ENCODE measurements at regions not wholly inside any gene's neighbourhood (a gene's known extent, or its start where the extent isn't known, plus 50 kb on each side); places are given as distances from the start of the nearest gene placed in this dataset.

GRCh38 chr16:65869261-65869660, 497.2 kb upstream of the CDH5 start:
- DNase-seq (ENCODE audit: low spot score in 2 of 2) (no peak), ATAC-seq (no peak)
- Mint-ChIP-seq H3K9me3 (peaks cover 1 to 3% of the 10 kb centered on the region in 2 donors), H3K27ac (no peak overlapping the region), H3K36me3 (no peaks in the 10 kb centered on the region)

GRCh38 chr16:65867276-65867960, 499.1 kb upstream of the CDH5 start:
- Mint-ChIP-seq H3K27ac (no peak overlapping the region), H3K36me3 (no peaks in the 10 kb centered on the region), H3K9me3 (peaks cover 6 to 12% of the 10 kb centered on the region in 2 donors)
- DNase-seq (ENCODE audit: low spot score in 2 of 2) (no peak), ATAC-seq (no peak)

DNA sequence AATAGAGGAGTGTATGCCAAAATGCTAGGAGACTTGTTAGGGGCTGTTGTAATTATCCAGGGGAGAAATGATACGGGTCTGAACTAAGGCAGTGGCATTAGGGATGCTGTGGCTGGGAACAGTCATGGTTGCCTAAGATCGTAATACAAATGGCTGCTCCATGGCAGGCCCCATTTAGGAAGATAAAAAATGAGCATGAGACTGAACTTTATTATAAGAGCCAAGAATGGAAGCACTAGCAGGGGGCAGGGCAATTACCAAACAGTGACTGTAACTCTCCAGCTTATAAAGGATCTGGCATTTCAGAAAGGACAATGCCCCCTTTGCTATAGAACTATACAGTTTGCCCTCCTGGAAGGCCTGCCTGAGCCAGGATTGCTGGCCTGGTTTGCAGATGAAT, 503.3 kb upstream of the CDH5 start:
- Mint-ChIP-seq H3K36me3 (no peaks in the 10 kb centered on the region), H3K9me3 (peaks cover 10 to 12% of the 10 kb centered on the region in 2 donors), H3K27ac (no peak overlapping the region)
- no peak for ATAC-seq
- DNase-seq (ENCODE audit: low spot score in 2 of 2), result no peak

GRCh38 chr16:65861131-65861731, 505.3 kb upstream of the CDH5 start:
- DNase-seq (ENCODE audit: low spot score in 2 of 2) (no peak), ATAC-seq (no peak)
- H3K36me3 Mint-ChIP-seq, result no peaks in the 10 kb centered on the region
- no peak overlapping the region for H3K27ac Mint-ChIP-seq
- H3K9me3 Mint-ChIP-seq, result peaks cover 10 to 12% of the 10 kb centered on the region in 2 donors

DNA sequence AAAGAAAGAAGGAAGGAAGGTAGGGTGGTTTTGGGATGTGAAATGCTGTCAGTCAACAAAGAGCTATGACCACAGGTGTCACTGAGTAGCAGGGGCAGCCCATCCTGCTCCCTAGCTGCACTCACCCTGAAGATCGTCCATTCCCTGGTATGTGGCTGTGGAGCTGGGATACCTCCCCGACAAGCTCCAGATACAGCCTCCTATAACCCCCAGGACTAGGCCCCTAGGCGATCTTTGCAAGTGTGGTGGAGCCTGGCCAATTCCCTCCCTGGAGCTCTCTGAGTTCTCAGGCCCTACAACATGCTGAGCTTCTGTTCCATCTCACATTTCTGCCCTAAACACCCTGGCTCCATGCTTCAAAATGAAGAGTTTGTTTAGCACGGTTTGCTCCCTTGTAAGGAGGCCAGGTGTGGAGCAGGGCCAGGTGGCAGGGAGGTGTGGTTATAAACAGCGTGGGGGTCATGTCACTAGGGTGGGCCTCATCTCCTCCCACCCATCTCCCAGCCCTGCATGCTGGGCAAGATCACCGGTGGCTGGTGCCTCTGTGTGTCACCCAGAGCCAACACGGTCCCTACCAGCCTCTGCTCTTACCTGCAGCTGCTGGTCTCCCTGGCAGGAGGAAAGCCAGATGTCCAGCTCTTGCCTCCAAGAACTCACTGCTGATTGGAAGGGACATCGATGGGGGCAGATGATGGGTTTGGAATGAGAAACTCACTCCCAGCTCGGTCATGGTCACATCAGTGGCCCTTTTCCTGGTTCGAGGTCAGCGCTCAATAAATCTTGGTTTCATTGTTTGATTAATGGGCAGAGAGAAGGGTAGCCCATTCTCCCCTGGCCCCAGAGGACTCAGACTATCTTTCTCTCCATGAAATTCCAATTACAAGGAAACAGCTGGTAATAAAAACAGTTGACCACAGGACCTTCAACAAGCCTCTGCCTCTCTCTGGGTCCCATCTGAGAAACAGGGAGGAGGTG, 511.0 kb upstream of the CDH5 start:
- H3K9me3 Mint-ChIP-seq, result peaks cover 7 to 10% of the 10 kb centered on the region in 2 donors
- ATAC-seq (no peak), DNase-seq (ENCODE audit: low spot score in 2 of 2) (no peak)
- no peaks in the 10 kb centered on the region for H3K36me3 Mint-ChIP-seq
- H3K27ac Mint-ChIP-seq, result no peak overlapping the region

GRCh38 chr16:65846210-65846602, 520.3 kb upstream of the CDH5 start:
- ATAC-seq (no peak), DNase-seq (ENCODE audit: low spot score in 2 of 2) (no peak)
- no peak overlapping the region for H3K27ac Mint-ChIP-seq
- H3K9me3 Mint-ChIP-seq, result peaks cover 6 to 13% of the 10 kb centered on the region in 2 donors
- no peaks in the 10 kb centered on the region for H3K36me3 Mint-ChIP-seq

- H3K27ac Mint-ChIP-seq, result no peak overlapping the region
- DNase-seq (ENCODE audit: low spot score in 2 of 2) (no peak), ATAC-seq (no peak)
- H3K9me3 Mint-ChIP-seq, result peaks cover 6 to 13% of the 10 kb centered on the region in 2 donors
- no peaks in the 10 kb centered on the region for H3K36me3 Mint-ChIP-seq
These were observed 520.9 kb upstream of the CDH5 start for GRCh38 chr16:65845466-65846209.

DNA sequence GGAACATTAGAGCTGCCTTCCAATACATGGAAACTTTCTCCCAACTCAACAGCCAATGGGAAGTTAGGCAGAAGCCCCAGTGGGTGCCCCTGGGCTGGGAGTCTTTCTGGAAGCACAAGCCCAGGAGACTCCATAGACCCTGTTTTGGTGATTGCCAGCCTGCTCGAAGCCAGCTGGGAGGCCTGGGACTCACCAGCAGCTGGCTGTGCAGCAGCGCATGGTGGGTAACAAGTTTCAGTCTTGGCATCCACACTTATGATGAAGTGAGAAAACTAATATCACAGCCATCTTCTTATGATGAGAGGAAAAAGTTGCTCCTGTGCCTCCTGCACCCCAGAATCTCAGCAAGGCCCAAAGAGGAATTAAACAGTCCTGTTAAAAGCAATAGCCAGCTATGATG, 522.5 kb upstream of the CDH5 start:
- DNase-seq (ENCODE audit: low spot score in 2 of 2), result no peak
- no peak overlapping the region for H3K27ac Mint-ChIP-seq
- H3K36me3 Mint-ChIP-seq, result no peaks in the 10 kb centered on the region
- no peak for ATAC-seq
- peaks cover 6 to 10% of the 10 kb centered on the region in 2 donors for H3K9me3 Mint-ChIP-seq

DNA sequence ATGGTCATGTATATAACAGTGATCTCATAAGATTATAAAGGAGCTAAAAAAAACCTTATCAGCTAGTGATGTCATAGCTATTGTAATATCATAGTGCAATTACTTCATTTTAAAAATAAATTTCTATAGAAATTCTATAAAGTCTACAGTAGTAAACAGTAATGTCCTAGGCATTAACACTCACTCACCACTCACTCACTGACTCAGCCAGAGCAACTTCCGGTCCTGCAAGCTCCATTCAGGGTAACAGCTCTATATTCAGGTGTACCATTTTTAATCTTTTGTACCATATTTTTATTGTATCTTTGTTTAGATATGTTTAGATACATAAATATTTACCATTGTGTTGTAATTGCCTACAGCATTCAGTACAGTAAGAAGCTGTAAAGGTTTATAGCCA, 524.4 kb upstream of the CDH5 start:
- no peak for DNase-seq (ENCODE audit: low spot score in 2 of 2)

DNA sequence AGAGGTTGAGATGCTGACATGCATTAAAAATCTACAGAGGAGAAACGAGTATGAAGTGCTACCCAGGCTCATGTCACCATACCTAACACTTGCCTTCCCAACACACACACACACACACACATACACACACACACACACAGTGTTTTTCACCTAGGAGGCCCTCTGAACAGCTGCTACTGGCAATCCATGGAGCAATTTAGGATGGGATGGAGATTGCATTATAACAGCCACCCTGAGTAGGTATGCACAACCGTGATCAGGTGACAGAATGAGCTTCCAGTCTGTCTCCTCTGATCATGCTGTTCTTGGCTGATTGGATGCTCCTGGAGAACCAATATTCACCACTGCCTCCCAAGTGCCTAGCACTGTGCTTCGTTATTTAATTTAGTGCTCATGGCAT, 528.5 kb upstream of the CDH5 start:
- Mint-ChIP-seq H3K27ac (no peak overlapping the region), H3K9me3 (peaks cover 0 to 6% of the 10 kb centered on the region in 2 donors), H3K36me3 (no peaks in the 10 kb centered on the region)
- no peak for DNase-seq (ENCODE audit: low spot score in 2 of 2)
- no peak for ATAC-seq

More for the DNA sequence above, 524.4 kb upstream of the CDH5 start:
- peaks cover 0 to 7% of the 10 kb centered on the region in 2 donors for H3K9me3 Mint-ChIP-seq
- no peak for ATAC-seq
- no peaks in the 10 kb centered on the region for H3K36me3 Mint-ChIP-seq
- no peak overlapping the region for H3K27ac Mint-ChIP-seq

- Mint-ChIP-seq H3K9me3 (peaks cover 0 to 4% of the 10 kb centered on the region in 2 donors), H3K27ac (no peak overlapping the region), H3K36me3 (no peaks in the 10 kb centered on the region)
- ATAC-seq (no peak), DNase-seq (ENCODE audit: low spot score in 2 of 2) (no peak)
These were observed 529.0 kb upstream of the CDH5 start for GRCh38 chr16:65837464-65837863.

GRCh38 chr16:65834688-65835087, 531.8 kb upstream of the CDH5 start:
- ATAC-seq (no peak), DNase-seq (ENCODE audit: low spot score in 2 of 2) (no peak)
- no peaks in the 10 kb centered on the region for H3K36me3 Mint-ChIP-seq
- no peak overlapping the region for H3K27ac Mint-ChIP-seq
- no peaks in the 10 kb centered on the region for H3K9me3 Mint-ChIP-seq

- Mint-ChIP-seq H3K36me3 (no peaks in the 10 kb centered on the region), H3K9me3 (no peaks in the 10 kb centered on the region), H3K27ac (no peak overlapping the region)
- ATAC-seq (no peak), DNase-seq (ENCODE audit: low spot score in 2 of 2) (no peak)
These were observed 533.2 kb upstream of the CDH5 start for GRCh38 chr16:65833171-65833871.

GRCh38 chr16:65832679-65833078, 533.8 kb upstream of the CDH5 start:
- ATAC-seq, result no peak
- H3K27ac Mint-ChIP-seq, result no peak overlapping the region
- H3K9me3 Mint-ChIP-seq, result no peaks in the 10 kb centered on the region
- no peak for DNase-seq (ENCODE audit: low spot score in 2 of 2)
- no peaks in the 10 kb centered on the region for H3K36me3 Mint-ChIP-seq

- DNase-seq (ENCODE audit: low spot score in 2 of 2) (no peak), ATAC-seq (no peak)
- Mint-ChIP-seq H3K9me3 (peaks cover 0 to 3% of the 10 kb centered on the region in 2 donors), H3K27ac (no peak overlapping the region), H3K36me3 (no peaks in the 10 kb centered on the region)
These were observed 534.4 kb upstream of the CDH5 start for GRCh38 chr16:65831903-65832666.
